T1000 (cell line): ENCODE measurements at regions not wholly inside any gene's neighbourhood (a gene's known extent, or its start where the extent isn't known, plus 50 kb on each side); places are given as distances from the start of the nearest gene placed in this dataset.
"Not testable (repeated sequence)": the region's sequence is repeated elsewhere in the genome, so short reads cannot be mapped to it uniquely, and the experiment has no call there.

Experiments used
- DNase-seq: peaks from one replicate; lab custom pipeline; 2025; ENCODE audit warnings: mixed read lengths; lab: John Stamatoyannopoulos, UW

- no peak for DNase-seq
Observed at GRCh38 chr1:79519084-79519760, 512.7 kb upstream of the ADGRL4 start.

- DNase-seq, result no peak
Observed at GRCh38 chr1:79517470-79518224, 511.1 kb upstream of the ADGRL4 start.

GRCh38 chr1:79507770-79508169 lies 501.2 kb upstream of the ADGRL4 start:
- no peak for DNase-seq

- no peak for DNase-seq
Observed at GRCh38 chr1:79501153-79501552, 494.6 kb upstream of the ADGRL4 start.

- no peak for DNase-seq
Observed at GRCh38 chr1:79499541-79499940, 493.0 kb upstream of the ADGRL4 start.

GRCh38 chr1:79497193-79497773 lies 490.8 kb upstream of the ADGRL4 start:
- DNase-seq, result no peak

GRCh38 chr1:79496129-79496528 lies 489.6 kb upstream of the ADGRL4 start:
- DNase-seq, result no peak

GRCh38 chr1:79493702-79494101 lies 487.2 kb upstream of the ADGRL4 start:
- DNase-seq, result not testable (repeated sequence)

- not testable (repeated sequence) for DNase-seq
Observed at GRCh38 chr1:79488572-79489121, 482.1 kb upstream of the ADGRL4 start.

- DNase-seq, result no peak
Observed at GRCh38 chr1:79478728-79479373, 472.3 kb upstream of the ADGRL4 start.

- DNase-seq, result no peak
Observed at GRCh38 chr1:79478160-79478559, 471.6 kb upstream of the ADGRL4 start.

GRCh38 chr1:79472067-79472656 lies 465.6 kb upstream of the ADGRL4 start:
- no peak for DNase-seq

GRCh38 chr1:79469139-79469538 lies 462.6 kb upstream of the ADGRL4 start:
- no peak for DNase-seq

- no peak for DNase-seq
Observed at GRCh38 chr1:79460773-79461436, 454.4 kb upstream of the ADGRL4 start.

GRCh38 chr1:79457562-79458224 lies 451.2 kb upstream of the ADGRL4 start:
- no peak for DNase-seq

GRCh38 chr1:79448426-79448825 lies 441.9 kb upstream of the ADGRL4 start:
- DNase-seq, result no peak

- DNase-seq, result no peak
Observed at GRCh38 chr1:79441238-79441637, 434.7 kb upstream of the ADGRL4 start.

- no peak for DNase-seq
Observed at GRCh38 chr1:79437540-79437939, 431.0 kb upstream of the ADGRL4 start.

- no peak for DNase-seq
Observed at GRCh38 chr1:79431340-79431739, 424.8 kb upstream of the ADGRL4 start.

- no peak for DNase-seq
Observed at GRCh38 chr1:79430437-79430836, 423.9 kb upstream of the ADGRL4 start.

- no peak for DNase-seq
Observed at GRCh38 chr1:79422726-79423125, 416.2 kb upstream of the ADGRL4 start.
